Embryonic facial prominence (tissue), 1 donor: ENCODE measurements at regions not wholly inside any gene's neighbourhood (a gene's known extent, or its start where the extent isn't known, plus 50 kb on each side); places are given as distances from the start of the nearest gene placed in this dataset.

ENCODE experiments used
- DNase-seq: peaks from one replicate; pipeline ENCODE4 v3.0.0-alpha.2; 2016; ENCODE audit errors: extremely low spot score

DNA sequence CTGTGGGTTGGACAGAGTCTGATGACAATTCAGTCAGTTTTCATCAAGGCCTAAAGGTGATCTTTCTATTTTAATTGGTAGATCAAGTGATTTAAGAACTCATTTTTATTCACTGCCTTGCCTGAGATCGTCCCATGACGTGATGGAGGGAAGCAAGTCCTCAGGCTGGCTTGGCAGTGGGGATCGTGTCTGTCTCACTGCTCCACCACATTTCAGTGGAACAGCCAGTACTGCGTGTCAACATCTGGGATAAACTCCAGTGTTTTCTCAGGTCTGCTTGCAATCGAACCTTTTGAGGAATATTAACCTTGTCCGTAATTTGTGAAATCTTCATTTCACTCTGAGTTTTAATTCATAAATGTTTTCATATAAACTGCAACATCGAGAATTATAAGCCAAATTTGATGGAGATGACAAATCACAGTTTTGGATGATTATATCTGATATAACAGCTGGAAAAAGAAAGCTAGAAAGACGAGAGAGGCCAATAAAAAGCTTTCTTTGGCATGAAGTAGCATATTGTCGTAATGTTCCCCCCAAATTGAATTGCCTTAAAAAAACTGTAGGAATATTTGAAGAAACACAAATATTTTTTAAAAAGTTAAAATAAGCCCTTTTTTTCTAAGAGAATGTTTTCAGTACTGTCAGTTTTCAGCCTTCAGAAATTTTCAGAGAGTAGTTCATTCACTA lies 414.7 kb upstream of the SPRED2 start:
- no peak for DNase-seq

DNA sequence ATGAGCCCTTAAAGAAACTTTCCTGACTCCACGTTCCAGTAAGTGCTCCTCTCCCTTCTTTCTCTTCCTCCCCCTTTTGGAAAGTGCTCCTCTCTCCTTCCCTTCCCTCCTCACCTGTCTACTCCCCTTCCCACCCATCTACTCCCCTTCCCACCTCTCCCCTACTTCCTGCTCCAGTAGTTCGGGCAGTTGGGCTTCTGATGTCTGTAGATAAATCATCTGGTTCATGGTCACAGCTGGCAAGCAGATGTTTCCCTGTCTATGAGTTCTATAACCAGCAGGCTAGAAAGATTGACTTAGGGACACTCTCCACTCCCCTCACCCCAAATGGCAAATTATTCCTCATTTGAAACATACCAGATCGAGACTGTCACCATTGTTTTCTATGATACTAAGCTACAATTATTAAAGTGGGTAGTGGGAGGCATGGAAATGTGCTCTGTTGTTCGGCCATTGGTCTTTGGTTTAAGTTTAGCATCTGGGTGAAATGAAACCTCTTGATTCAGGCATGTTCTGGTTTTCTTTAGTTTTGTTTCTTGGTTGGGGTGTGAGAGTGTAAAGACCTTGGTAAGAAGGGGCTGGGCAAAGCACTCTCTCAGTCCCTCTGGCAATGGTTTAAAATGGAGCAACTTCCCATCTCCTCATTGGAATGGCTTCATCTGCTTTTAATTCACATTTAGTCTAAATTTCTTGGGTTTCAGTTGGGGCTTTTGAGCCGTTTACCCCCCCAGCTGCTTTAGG lies 413.2 kb upstream of the SPRED2 start:
- DNase-seq = no peak

DNA sequence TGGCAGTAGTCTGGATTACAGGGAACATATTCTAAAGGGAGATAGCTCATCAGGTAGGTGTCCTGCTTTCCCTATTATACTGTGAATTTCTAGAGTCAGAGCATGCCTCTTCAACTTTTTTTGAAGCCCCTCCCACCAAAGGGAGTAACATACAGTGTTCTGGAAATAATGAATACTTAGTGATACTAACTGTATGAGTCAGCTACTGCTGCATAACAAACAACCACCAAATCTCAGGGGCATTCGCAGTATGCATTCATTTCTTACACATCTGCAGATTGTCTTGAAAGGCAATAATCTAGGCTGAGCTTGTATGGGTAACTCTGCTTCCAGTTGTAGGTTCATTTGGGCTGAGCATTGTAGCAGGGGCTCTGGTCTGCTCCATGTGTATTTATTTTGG lies 409.7 kb upstream of the SPRED2 start:
- no peak for DNase-seq

DNA sequence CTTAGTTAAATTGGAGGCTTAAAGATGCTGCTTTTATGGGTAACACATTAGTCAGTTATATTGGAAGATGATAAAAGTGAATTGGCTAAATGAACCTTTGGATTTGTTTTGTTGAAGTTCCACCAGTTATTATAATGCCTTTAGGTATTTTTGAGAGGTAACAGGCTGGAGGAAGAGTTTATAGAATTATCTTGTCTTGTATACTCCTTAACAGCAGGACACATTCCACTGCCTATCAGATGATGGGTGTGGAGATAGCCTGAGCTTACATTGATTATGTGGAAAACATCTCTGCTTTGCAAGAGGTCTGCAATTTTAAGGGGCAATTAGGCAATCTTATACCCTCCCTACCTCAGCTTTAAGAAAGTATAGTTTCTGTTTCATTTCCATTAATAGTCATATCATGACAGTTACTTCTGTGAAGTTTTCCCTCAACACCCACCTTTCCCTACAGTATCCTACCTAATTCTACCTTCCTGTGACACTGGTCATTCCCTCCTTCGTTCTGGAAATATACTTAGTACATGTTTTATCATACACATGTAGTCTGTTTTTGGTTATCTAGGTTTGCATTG lies 403.7 kb upstream of the SPRED2 start:
- DNase-seq = no peak

DNA sequence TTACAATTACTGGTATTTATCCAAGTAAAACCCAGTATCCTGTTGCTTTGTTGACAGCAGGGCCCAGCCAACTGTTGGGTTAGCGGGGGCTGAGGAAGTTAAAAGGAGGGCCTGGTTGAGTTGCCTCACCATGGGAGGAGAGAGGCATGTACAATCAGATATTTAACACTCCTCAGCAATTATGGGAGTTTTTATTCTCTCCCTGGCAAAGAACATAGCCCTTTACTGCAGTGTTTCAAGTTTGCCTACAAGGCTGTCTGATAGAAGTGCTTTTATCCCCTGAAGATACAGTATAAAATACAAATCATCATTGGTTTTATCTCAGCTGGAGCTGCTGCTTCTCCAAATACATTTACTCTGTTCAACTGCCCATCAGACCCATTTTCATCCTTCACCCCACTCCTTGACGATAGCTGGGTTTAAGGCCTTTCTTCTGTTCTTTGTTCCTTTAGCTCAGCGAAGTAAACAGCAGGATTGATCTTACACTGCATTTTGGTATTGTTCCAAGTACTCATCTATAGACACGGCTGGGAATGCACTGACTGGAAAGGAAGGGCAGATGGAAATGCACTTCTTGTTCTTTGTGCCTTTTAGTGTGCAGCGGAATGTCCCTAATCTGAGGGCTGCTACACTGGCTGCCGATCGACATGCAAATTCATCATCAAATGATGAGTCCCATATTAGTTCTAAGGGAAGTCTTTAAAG lies 402.5 kb upstream of the SPRED2 start:
- no peak for DNase-seq

DNA sequence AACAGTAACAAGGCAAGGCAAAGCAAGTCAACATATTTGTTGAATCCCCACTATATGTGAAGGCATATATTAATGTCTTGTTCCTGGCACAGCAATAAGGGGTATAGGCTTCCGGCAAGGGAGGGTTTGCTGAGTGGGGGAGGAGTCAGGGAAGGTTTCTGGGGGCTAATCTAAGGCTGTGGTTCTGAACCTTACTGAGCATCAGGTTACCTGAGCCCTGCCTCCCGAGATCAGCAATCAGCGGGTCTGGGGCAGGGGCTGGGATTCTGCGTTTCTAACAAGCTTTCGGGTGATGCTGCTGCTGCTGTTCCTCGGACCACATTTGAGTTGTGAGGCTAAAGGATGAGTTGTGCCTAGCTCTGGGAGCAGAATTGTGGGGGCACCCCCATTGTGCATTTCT lies 401.7 kb upstream of the SPRED2 start:
- no peak for DNase-seq

DNA sequence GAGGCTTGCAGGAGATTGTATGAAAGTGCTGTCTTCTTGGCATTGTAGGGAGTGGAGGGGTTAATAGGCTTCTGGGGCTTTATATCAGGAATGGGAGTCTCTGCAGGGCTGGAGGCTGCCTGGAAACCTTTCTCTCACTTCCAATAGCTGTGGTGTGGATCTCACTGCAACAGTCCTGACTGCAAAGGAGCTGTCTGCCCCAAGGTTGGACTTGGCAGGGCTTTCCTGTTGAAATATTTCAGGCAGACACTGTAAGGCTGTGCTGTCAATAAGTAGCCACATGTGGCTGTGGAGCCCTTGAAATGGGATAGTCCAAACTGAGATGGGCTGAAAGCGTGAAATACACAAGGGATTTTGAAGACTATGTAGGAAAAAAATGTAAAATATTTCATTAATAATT lies 399.1 kb upstream of the SPRED2 start:
- DNase-seq = no peak

DNA sequence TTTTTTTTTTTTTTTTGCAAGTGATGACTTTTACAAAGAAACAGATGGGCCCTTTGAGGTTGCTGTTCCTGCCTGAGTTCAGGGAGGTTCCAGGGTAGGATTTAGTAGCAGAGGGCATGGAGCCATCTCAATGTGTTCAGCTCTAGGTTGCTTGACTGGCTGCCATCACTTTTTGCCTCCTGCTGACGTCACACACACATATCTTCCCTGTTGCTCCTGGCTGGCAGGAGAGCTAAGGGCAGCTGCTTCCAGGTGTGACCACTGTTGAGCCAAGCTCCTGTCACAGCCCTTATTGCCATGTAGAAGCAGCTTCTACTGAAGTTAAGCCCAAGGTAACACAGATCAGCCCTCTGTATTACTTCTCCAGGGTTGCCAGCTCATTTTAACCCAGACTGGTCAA lies 394.2 kb upstream of the SPRED2 start:
- no peak for DNase-seq

DNA sequence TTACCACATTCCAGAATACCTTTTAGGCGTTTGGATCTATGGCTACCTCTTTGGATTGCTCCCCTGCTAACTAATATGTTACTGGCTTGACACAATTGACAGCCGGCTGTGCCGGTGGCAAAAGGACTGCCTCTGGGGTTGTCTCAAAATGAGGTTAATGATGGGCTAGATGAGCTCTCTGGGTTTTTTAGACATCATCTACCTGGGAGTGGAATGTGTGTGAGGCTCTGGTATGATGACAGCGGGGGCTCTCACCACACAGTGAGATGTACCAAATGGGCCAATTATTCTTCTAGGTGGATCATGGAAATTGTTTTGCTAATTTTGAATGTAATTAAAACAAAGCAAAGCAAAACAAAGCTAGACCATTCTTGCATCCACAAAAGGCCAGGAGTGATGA lies 391.1 kb upstream of the SPRED2 start:
- no peak for DNase-seq

DNA sequence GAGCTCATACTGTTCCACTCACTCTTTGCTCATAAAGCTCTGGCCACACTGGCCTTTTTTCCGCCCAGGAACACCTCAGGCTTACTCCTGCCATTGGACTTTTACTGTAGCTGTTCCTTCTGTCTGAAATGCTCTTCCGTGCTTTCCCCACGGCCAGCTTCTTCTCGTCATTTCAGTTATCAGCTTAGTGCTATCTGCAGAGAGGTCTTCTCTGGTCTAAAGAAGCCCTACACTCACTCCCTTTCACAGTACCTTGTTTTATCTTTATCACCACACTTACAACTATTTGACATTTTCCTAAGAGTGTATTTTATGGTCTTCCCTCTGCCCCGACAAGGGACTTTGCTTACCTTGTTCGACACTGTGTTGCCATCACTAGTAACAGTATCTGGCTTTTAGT lies 388.1 kb upstream of the SPRED2 start:
- no peak for DNase-seq

DNA sequence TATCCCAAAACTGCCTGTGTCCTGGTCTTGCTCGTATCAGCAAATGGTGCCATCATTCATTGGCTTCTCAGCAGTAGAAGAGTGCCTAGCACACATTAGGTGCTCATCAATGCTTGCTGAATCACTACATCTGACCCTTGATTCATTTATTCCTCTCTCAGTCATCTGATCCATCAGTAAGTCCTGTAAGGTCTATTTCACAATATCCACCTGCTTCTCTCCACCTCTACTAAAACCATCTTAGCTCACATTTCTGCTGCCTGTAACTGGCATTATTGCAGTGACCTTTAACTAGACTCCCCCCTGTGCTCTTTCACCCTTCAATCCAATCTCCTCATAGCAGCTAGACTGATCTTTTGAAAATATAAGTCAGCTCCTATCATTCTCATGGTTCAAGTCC lies 387.6 kb upstream of the SPRED2 start:
- DNase-seq = no peak

DNA sequence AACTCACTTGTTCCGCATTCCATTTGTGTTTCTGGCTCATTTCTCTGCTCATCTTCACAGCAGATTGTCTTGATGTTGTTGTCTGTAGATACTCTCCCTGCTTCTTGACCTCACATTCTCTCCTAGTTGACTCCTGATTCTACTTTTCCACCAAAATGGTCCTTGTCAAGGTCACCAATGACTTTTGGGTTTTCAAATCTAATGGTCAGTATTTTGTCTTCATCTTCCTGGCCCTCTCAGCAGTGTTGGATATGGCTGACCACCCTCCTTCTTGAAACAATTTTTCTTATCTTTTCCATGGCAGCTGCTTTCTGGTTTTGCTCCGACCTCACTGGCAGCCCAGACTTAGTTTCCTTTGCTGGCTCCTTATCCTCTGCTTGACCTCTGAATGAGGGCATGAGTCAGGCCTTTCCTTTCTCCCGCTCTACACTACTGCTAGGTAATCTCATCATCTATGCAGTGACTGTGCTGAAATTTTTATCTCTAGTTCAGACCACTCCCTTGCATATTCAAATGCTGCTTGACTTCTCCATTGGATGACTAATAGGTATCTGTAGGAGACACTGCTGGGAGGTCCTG lies 386.6 kb upstream of the SPRED2 start:
- DNase-seq = no peak

DNA sequence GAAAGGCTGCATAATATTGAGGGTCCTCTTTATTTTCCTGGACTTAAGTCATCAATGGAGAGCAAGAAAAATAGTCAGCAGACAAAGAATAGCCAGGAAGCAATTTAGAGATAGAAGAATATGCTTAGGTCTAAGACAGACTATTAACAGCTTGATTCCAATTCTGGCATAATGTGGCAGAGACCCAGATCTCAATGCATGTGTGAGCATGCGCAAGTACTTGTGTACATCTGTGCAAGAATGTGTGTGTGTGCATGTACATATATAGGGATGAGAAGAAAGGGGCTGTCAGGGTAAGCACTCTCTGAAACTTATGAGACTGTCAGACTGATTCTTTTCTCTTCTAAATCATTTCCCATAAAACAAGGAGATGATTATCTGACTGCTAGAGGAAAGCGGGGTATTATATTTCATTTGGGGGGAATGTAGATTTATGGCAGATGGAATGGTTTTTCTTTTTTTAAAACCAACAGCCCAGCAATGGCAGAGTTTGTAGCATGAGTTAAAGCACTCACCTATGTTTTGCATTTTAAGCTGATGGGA lies 381.3 kb upstream of the SPRED2 start:
- peak; percentile 36 for DNase-seq

DNA sequence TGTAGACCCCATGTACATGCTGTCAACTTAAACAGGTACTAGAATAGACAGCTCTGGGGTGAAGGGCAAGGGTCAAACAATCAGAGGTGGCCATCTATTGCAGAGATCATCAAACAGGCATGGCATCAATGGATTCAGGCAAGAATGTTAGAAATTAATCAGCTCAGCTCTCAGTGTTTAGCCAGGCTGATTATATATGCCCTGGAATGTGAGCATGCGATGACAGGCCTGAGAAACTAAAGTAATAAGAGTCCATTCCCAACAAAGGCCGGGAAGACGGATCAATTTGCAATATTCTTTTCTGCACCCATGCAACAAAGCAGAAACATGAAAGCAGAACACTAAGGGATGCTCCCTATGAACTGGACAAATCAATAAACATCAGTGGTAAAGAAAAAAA lies 380.5 kb upstream of the SPRED2 start:
- no peak for DNase-seq

DNA sequence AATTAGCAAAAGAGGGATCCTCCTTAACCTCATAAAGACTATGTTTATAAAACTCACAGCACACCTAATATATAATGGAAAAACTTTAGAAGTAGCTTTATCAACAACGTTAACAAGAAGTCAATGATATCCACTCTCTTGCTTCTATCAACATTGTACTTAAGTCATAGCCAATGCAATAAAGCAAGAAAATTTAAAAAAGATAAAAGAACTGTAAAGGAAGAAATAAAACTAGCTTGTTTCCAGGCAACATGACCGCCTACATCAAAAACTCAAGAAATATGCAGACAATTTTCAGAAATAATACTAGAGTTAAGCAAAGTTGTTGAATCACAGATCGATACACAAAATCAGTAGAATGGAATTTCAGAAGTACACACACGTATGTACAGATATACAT lies 375.5 kb upstream of the SPRED2 start:
- DNase-seq = no peak

DNA sequence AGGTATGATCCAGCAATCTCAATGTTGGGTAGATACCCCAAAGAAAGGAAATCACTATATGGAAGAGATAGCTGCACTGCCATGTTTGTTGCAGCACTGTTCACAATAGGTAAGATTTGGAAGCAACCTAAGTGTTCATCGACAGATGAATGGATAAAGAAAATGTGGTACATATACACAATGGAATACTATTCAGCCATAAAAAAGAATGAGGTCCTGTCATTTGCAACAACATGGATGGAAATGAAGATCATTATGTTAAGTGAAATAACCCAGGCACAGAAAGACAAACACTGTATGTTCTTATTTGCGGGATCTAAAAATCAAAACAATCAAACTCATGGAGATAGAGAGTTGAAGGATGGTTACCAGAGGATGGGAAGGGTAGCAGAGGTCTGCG lies 372.4 kb upstream of the SPRED2 start:
- no peak for DNase-seq

DNA sequence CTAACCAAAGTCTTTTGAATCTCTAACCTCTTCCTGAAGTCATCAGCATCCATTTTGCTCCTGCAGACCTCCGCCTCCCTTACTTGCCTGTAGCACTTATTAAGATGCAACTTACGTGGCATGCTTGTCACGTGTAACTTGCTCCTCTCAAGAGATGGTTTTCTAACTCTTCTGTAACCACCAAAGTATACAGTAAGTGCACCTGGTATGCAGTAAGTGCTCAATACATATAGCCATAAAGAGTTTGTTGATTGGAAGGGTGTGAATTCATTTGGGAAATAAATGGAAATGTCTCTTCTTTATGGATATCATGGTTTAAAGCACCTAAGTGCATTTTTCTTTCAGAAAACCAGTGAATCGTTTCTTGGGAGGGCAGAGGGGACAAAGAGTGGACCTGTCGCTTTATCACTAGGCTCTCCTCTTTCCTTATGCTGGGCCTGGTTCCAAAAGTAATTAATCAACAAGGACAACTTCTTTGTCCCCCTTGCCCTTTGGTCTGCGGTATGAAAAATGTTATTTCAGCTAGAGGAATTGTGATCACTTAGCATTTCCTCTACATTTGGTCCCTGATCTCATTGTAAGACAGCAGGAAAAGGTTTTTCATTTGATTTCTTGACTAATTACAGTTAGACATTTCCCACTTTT lies 370.0 kb upstream of the SPRED2 start:
- no peak for DNase-seq

DNA sequence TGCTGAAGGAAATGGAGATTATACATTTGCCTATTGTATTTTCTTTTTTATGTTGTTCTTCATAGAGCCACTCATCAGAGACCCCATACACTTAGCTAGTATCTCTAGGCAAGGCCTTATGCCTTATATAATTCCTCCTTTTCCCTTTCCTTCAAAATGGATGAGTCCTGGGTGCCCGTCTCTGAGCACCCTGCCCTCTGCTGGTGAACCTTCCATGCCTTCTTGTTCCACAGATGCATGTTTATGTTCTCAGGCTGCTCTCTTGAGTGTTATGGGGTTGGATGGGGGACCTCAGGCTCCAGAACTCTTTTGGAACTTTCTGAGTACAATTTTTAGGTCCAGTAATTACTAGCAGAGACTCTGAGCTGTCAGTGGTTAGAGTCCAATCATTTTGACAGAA lies 368.6 kb upstream of the SPRED2 start:
- DNase-seq = no peak

DNA sequence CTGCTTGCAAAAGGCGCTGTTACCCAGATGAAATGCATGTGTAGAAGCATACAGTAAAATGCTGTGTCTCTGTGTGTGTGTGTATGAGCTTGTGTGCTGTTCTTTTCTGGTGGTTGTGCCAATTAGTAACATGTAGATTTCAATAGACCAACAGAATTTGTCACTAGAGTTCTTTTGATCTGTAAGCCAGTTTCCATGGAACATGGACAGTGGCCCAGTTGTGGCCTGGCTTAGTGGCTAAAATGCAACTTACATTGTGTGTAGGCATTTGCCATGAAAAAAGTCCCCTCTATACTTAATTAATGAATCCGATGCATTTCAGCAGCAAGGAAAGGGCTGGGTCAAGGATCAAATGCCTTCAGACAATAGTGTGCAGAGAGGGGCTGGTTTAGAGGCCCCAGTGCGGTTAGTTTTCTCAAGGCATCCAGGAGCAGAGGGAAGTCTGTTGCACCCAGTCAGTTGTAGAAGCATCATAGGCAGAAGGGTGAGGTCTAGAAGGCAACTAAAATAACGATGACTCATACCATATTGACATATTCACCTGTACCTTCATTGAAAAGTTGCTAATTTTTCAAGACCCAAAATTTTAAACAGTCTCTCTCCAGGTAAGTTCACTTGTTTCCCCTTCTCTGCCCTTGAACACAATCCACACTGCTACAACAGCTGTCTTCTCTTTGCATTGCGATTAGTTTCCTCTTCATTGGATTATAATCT lies 366.9 kb upstream of the SPRED2 start:
- no peak for DNase-seq

DNA sequence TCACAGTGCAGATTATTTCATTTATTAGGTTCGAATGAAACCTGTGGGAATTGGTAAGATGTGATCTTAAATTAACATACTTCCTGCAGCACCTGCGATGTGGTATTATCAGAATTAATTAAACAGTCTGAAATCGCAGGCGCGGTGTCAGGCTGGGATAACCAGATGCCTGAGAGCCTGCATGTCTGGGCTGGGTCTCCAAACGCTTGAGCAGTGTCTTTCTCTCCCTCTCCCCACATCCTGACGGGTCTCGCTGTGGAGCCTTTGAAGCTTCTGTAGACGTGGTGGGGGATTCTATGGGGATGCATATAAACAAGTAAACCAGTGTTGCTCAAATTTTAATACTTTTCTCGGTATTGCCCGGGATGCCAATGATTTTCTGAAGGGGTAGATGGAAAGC lies 366.2 kb upstream of the SPRED2 start:
- no peak for DNase-seq

DNA sequence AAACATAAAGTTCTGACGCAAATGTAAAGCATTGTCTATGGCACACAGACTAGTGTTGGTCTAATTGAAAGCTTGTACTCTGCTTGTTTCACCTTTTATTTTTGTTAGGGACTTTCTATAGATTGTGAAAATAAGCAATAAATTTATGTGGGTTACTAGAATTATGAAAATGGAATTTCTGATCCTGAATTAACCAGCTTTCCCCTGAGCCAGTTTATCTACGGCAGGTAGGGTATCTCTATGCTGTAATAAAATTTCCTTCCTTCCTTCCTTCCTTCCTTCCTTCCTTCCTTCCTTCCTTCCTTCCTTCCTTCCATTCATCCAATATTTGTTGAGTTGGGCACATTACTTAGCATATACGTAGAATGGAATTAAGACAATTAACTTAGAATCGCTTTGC lies 362.6 kb upstream of the SPRED2 start:
- no peak for DNase-seq
